H1 (cell line): ENCODE measurements at regions not wholly inside any gene's neighbourhood (a gene's known extent, or its start where the extent isn't known, plus 50 kb on each side); places are given as distances from the start of the nearest gene placed in this dataset.

Experiments used
- CTCF ChIA-PET: fragments of 300-600 bp; sonication (Branson Sonifier 250); formaldehyde crosslinking; loops from one replicate; lab custom pipeline; 2021; ENCODE audit not compliant: partially characterized antibody; lab: Charles Lee
- POLR2A ChIA-PET: fragments of 300-600 bp; sonication (Branson Sonifier 250); formaldehyde crosslinking; loops from one replicate; lab custom pipeline; 2021; ENCODE audit warnings: inconsistent platforms; ENCODE audit not compliant: partially characterized antibody; lab: Charles Lee
- DNase-seq, 2 experiments: peaks; one replicate each; pipeline versions ENCODE4 v3.0.0 to v3.0.0-alpha.2; 2010 to 2022; ENCODE audit warnings: low spot score in 2 of 2, low read depth in 1 of 2, mixed read lengths in 1 of 2
- FAIRE-seq: peaks from 2 replicates; lab custom pipeline; 2011; peaks lifted over from hg19 to GRCh38; lab: Jason Lieb, UNC
- H2AFZ ChIP-seq: 2 replicates; pipeline ENCODE4 v1.8.1; 2012; ENCODE audit warnings: low read length, inconsistent platforms
- H2AK5ac ChIP-seq: 2 replicates; pipeline ENCODE4 v1.6.1; 2013; ENCODE audit warnings: low read depth, low read length
- H2BK120ac ChIP-seq: replicated peaks from 2 replicates; pipeline ENCODE3; 2013; ENCODE audit warnings: low read depth, low read length, inconsistent platforms
- H2BK12ac ChIP-seq: 2 replicates; pipeline ENCODE4 v1.6.1; 2013; ENCODE audit warnings: low read depth, low read length
- H2BK15ac ChIP-seq: 2 replicates; pipeline ENCODE4 v1.6.1; 2013; ENCODE audit warnings: low read length
- H2BK20ac ChIP-seq: 2 replicates; pipeline ENCODE4 v1.6.1; 2013; ENCODE audit warnings: low read length
- H2BK5ac ChIP-seq: 2 replicates; pipeline ENCODE4 v1.6.1; 2013; ENCODE audit warnings: low read depth, low read length
- H3K14ac ChIP-seq: 2 replicates; pipeline ENCODE4 v1.6.1; 2013; ENCODE audit warnings: inconsistent platforms; ENCODE audit not compliant: insufficient read length
- H3K18ac ChIP-seq: 2 replicates; pipeline ENCODE4 v1.6.1; 2013; ENCODE audit warnings: low read length; ENCODE audit errors: extremely low read depth
- H3K23ac ChIP-seq: 2 replicates; pipeline ENCODE4 v1.6.1; 2013; ENCODE audit warnings: inconsistent platforms; ENCODE audit not compliant: insufficient read length
- H3K23me2 ChIP-seq: 2 replicates; pipeline ENCODE4 v1.6.1; 2013; ENCODE audit warnings: low read depth, low read length
- H3K27ac ChIP-seq: 2 replicates; pipeline ENCODE4 v1.6.1; 2011; ENCODE audit warnings: low read depth, low read length, inconsistent platforms
- H3K27me3 ChIP-seq, 4 experiments: replicated peaks in 1 of 4; 1 replicate in 1 of 4; 2 replicates in 3 of 4; pipeline versions ENCODE4 v1.6.1 to v1.8.1; 2011 to 2013; ENCODE audit warnings: low read length in 3 of 4, mild to moderate bottlenecking in 3 of 4, inconsistent platforms in 2 of 4, mixed read lengths in 2 of 4, moderate library complexity in 1 of 4; ENCODE audit not compliant: control insufficient read depth in 3 of 4, insufficient read depth in 3 of 4; ENCODE audit errors: extremely low read depth in 1 of 4
- H3K36me3 ChIP-seq, 4 experiments: 2 replicates each; pipeline versions ENCODE4 v1.6.1 to v1.8.1; 2011 to 2013; ENCODE audit warnings: mild to moderate bottlenecking in 4 of 4, low read length in 3 of 4, moderate library complexity in 2 of 4, control low read depth in 1 of 4, inconsistent platforms in 1 of 4; ENCODE audit not compliant: insufficient read depth in 4 of 4, control insufficient read depth in 2 of 4
- H3K4ac ChIP-seq: replicated peaks from 2 replicates; pipeline ENCODE3; 2013; ENCODE audit warnings: low read length, low read depth, mixed read lengths, inconsistent platforms; ENCODE audit not compliant: insufficient read length
- H3K4me1 ChIP-seq, 4 experiments: replicated peaks in 1 of 4; 1 replicate in 1 of 4; 2 replicates in 3 of 4; pipeline versions ENCODE4 v1.6.1 to v1.8.1; 2011 to 2013; ENCODE audit warnings: low read length in 3 of 4, inconsistent platforms in 2 of 4, mixed read lengths in 1 of 4; ENCODE audit not compliant: insufficient read depth in 4 of 4, control insufficient read depth in 3 of 4
- H3K4me2 ChIP-seq, 2 experiments: 2 replicates each; pipeline versions ENCODE4 v1.6.1 to v1.8.1; 2011 to 2013; ENCODE audit warnings: low read depth in 2 of 2, low read length in 2 of 2, control low read depth in 1 of 2, inconsistent platforms in 1 of 2, mild to moderate bottlenecking in 1 of 2; ENCODE audit not compliant: insufficient read depth in 1 of 2
- H3K4me3 ChIP-seq, 4 experiments: fragments of 200-600, 300-600 bp in 1 of 4; sonication (generic), shearing (Covaris generic), sonication (Bioruptor Twin) in 1 of 4; 2 replicates each; pipeline versions ENCODE4 v1.5.1 to v1.8.1; 2011 to 2016; ENCODE audit warnings: low read length in 4 of 4, low read depth in 3 of 4, control low read depth in 2 of 4, inconsistent platforms in 2 of 4, mild to moderate bottlenecking in 2 of 4, mixed read lengths in 1 of 4, moderate library complexity in 1 of 4; ENCODE audit not compliant: insufficient read depth in 2 of 4; ENCODE audit errors: extremely low read depth in 1 of 4
- H3K56ac ChIP-seq: replicated peaks from 2 replicates; pipeline ENCODE3; 2013; ENCODE audit warnings: low read depth, mild to moderate bottlenecking, mixed read lengths, low read length, inconsistent platforms; ENCODE audit not compliant: insufficient read length
- H3K79me1 ChIP-seq: 2 replicates; pipeline ENCODE4 v1.6.1; 2013; ENCODE audit warnings: low read depth, low read length, control low read depth
- H3K79me2 ChIP-seq, 2 experiments: 2 replicates each; pipeline versions ENCODE4 v1.6.1 to v1.8.1; 2012 to 2013; ENCODE audit warnings: low read length in 2 of 2, mild to moderate bottlenecking in 2 of 2, inconsistent platforms in 1 of 2; ENCODE audit not compliant: insufficient read depth in 2 of 2, control insufficient read depth in 1 of 2
- H3K9ac ChIP-seq, 4 experiments: replicated peaks in 1 of 4; 1 replicate in 1 of 4; 2 replicates in 3 of 4; pipeline versions ENCODE4 v1.6.1 to v1.8.1; 2011 to 2013; ENCODE audit warnings: low read depth in 3 of 4, low read length in 3 of 4, control low read depth in 2 of 4, mild to moderate bottlenecking in 2 of 4, moderate library complexity in 2 of 4, inconsistent platforms in 1 of 4; ENCODE audit errors: extremely low read depth in 1 of 4
- H3K9me3 ChIP-seq, 2 experiments: 2 replicates each; pipeline versions ENCODE4 v1.6.1 to v1.8.1; 2012 to 2013; ENCODE audit warnings: mild to moderate bottlenecking in 2 of 2, moderate library complexity in 2 of 2, control low read depth in 1 of 2, inconsistent platforms in 1 of 2, low read depth in 1 of 2, low read length in 1 of 2, mixed read lengths in 1 of 2; ENCODE audit not compliant: insufficient read depth in 2 of 2
- H4K20me1 ChIP-seq, 2 experiments: replicated peaks in 1 of 2; 2 replicates each; pipeline versions ENCODE3 to v1.8.1; 2011 to 2013; ENCODE audit warnings: inconsistent platforms in 2 of 2, low read length in 2 of 2, mild to moderate bottlenecking in 1 of 2; ENCODE audit not compliant: insufficient read depth in 2 of 2, control insufficient read depth in 1 of 2
- H4K5ac ChIP-seq: 2 replicates; pipeline ENCODE4 v1.6.1; 2013; ENCODE audit warnings: low read length, low read depth, mixed read lengths, inconsistent platforms; ENCODE audit not compliant: insufficient read length
- H4K8ac ChIP-seq: 2 replicates; pipeline ENCODE4 v1.8.0; 2013; ENCODE audit warnings: mild to moderate bottlenecking, moderate library complexity, low read length, inconsistent platforms; ENCODE audit not compliant: insufficient read depth; ENCODE audit errors: extremely low read depth
- H4K91ac ChIP-seq: replicated peaks from 2 replicates; pipeline ENCODE3; 2013; ENCODE audit warnings: low read length, mixed read lengths, inconsistent platforms; ENCODE audit not compliant: insufficient read length
- BACH1 ChIP-seq: IDR thresholded peaks from 2 replicates; pipeline ENCODE4 v1.6.1; 2012; ENCODE audit warnings: low read length, improper control_type of control experiment
- EZH2 ChIP-seq: fragments of 200-600 bp; sonication (generic); IDR thresholded peaks from 2 replicates; pipeline ENCODE4 v1.7.1; 2012; ENCODE audit warnings: low read depth, mild to moderate bottlenecking, moderate library complexity, low read length, inconsistent platforms; ENCODE audit not compliant: severe bottlenecking
- RAD21 ChIP-seq, 2 experiments: IDR thresholded peaks in 1 of 2; conservative IDR thresholded peaks in 1 of 2; 2 replicates each; pipeline ENCODE4 v1.6.1; 2011; ENCODE audit warnings: low read depth in 2 of 2, low read length in 2 of 2, improper control_type of control experiment in 1 of 2, inconsistent platforms in 1 of 2, mild to moderate bottlenecking in 1 of 2, moderate library complexity in 1 of 2
- RNF2 ChIP-seq: fragments of 200-900, 300-1000 bp; sonication (generic); IDR thresholded peaks from 2 replicates; pipeline ENCODE4 v1.7.1; 2016; ENCODE audit warnings: borderline replicate concordance, low read depth, mild to moderate bottlenecking, antibody characterized with exemption, low read length; ENCODE audit not compliant: poor library complexity, severe bottlenecking; ENCODE audit errors: missing control alignments
- ZNF274 ChIP-seq: IDR thresholded peaks from 2 replicates; pipeline ENCODE4 v1.7.0; 2012; ENCODE audit warnings: low read length, borderline replicate concordance; ENCODE audit errors: extremely low read depth
- WGBS, 2 experiments: shearing (Covaris generic) in 1 of 2; methylation state at CpG; one replicate each; pipeline versions ENCODE4 v1.1.6 to v1.1.7; 2013 to 2015; ENCODE audit warnings: low lambda C conversion rate in 2 of 2, mixed read lengths in 2 of 2, inconsistent platforms in 1 of 2, low coverage in 1 of 2, missing lambda C conversion rate in 1 of 2; ENCODE audit not compliant: insufficient replicate concordance in 2 of 2, insufficient coverage in 1 of 2, insufficient read length in 1 of 2; ENCODE audit errors: extremely low coverage in 1 of 2, missing lambda C conversion rate in 1 of 2; 5-methylcytosine and 5-hydroxymethylcytosine counted together
- TF ChIP-seq, protein P1 (sequence below): IDR thresholded peaks from 2 replicates; pipeline ENCODE4 v1.6.1; 2012; ENCODE audit warnings: inconsistent platforms

DNA sequence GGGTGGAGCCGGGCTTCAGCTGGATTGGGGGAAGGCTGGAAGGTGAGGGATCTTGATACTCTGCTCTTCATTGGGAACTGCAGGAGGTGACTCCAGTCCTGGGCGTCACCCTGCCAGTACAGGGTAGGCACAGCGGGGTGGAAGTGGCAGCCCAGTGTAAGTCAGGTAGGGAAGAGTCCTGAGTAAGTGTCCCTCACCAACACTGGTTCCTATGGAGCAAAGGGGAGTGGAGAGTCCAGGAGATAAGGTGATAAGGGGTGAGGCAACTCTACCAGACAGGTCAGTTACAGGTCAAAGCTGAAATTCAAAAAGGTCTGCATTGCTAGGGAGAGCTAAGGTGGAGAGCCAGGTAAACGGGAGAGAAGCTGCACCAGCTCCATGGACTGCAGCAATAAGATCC lies 145.6 kb upstream of the NFE2L3 start:
- Histone ChIP-seq H3K9me3 (peaks cover 19 to 20% of the 10 kb centered on the region in 2 experiments), H4K5ac (no peak overlapping the region), H3K56ac (no peak overlapping the region), H3K79me2 (no peaks in the 10 kb centered on the region), H2BK5ac (no peak overlapping the region), H3K23me2 (no peaks in the 10 kb centered on the region), H3K4me3 (no peak overlapping the region)
- WGBS, 2 experiments: 88% methylated on average over 4 of the region's 4 CpGs; no CpG with 5 or more reads in 1 of the 2 experiments
- no peak for DNase-seq
- FAIRE-seq: no peak
- CTCF ChIA-PET: no interaction called here
- TF ChIP-seq RNF2 (no peak), RAD21 (IDR thresholded peaks at IDR 0.05 in 1 of 2, conservative IDR thresholded peaks at IDR 0.05 in 1 of 2; ENCODE audit: low read depth in 2 of 2, low read length in 2 of 2) (no peak), BACH1 (no peak), EZH2 (no peak), ZNF274 (no peak)
- TF ChIP-seq, protein P1, sequence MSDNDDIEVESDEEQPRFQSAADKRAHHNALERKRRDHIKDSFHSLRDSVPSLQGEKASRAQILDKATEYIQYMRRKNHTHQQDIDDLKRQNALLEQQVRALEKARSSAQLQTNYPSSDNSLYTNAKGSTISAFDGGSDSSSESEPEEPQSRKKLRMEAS: no peak
- TF ChIP-seq, all 59 proteins: peak for 0
- no peak overlapping the region for H2BK20ac ChIP-seq
- H3K79me1 ChIP-seq: no peaks in the 10 kb centered on the region
- H3K4me1 ChIP-seq: no peaks in the 10 kb centered on the region
- no peak overlapping the region for H4K8ac ChIP-seq
- no peak overlapping the region for H2AFZ ChIP-seq
- no peak overlapping the region for H2BK15ac ChIP-seq
- no peak overlapping the region for H3K4me2 ChIP-seq
- H3K36me3 ChIP-seq: peaks cover 0 to 4% (median 0%) of the 10 kb centered on the region in 4 experiments; a peak in 1 of 8 replicates
- H3K4ac ChIP-seq: no peak overlapping the region
- POLR2A ChIA-PET: no interaction called here
- no peak overlapping the region for H3K9ac ChIP-seq
- H3K18ac ChIP-seq: no peak overlapping the region
- H3K27ac ChIP-seq: no peak overlapping the region
- no peak overlapping the region for H2AK5ac ChIP-seq
- no peaks in the 10 kb centered on the region for H4K20me1 ChIP-seq
- no peak overlapping the region for H2BK120ac ChIP-seq
- H4K91ac ChIP-seq: no peak overlapping the region
- H3K23ac ChIP-seq: no peak overlapping the region
- no peak overlapping the region for H3K14ac ChIP-seq
- no peaks in the 10 kb centered on the region; a peak in 2 of 7 replicates for H3K27me3 ChIP-seq
- no peak overlapping the region for H2BK12ac ChIP-seq
